ENCODE measurements at regions not wholly inside any gene's neighbourhood (a gene's known extent, or its start where the extent isn't known, plus 50 kb on each side); places are given as distances from the start of the nearest gene placed in this dataset.

DNA sequence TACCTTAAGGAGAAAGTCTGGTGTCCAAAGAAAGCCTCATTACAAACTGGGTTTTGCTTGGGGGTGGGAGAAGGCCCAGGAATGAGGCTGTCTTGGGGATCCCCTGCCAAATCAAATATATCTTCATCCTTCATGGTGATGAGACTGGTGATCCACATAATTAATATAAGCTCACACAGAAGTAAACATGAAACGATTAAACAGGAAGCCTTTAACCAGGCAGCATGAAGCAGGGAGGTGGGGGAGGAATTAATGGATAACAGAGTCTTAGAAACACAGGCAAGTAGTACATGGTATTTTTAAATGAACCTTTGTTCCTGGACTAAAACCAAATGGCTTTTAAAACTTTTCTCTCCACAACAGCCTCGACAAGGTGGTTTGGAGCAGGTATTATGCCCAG is 437.5 kb downstream of the TFAP2A start:
- TF ChIP-seq, protein P1, sequence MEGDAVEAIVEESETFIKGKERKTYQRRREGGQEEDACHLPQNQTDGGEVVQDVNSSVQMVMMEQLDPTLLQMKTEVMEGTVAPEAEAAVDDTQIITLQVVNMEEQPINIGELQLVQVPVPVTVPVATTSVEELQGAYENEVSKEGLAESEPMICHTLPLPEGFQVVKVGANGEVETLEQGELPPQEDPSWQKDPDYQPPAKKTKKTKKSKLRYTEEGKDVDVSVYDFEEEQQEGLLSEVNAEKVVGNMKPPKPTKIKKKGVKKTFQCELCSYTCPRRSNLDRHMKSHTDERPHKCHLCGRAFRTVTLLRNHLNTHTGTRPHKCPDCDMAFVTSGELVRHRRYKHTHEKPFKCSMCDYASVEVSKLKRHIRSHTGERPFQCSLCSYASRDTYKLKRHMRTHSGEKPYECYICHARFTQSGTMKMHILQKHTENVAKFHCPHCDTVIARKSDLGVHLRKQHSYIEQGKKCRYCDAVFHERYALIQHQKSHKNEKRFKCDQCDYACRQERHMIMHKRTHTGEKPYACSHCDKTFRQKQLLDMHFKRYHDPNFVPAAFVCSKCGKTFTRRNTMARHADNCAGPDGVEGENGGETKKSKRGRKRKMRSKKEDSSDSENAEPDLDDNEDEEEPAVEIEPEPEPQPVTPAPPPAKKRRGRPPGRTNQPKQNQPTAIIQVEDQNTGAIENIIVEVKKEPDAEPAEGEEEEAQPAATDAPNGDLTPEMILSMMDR (IDR thresholded peaks at IDR 0.05 in 8 of 11, conservative IDR thresholded peaks at IDR 0.05 in 3 of 11) = no peak
- TF ChIP-seq POLR2A (IDR thresholded peaks at IDR 0.05) = no peak

Measured in spleen (tissue), 7 donors.